Type B pancreatic cell (in vitro differentiated cells): ENCODE measurements at regions not wholly inside any gene's neighbourhood (a gene's known extent, or its start where the extent isn't known, plus 50 kb on each side); places are given as distances from the start of the nearest gene placed in this dataset.
"Not testable (repeated sequence)": the region's sequence is repeated elsewhere in the genome, so short reads cannot be mapped to it uniquely, and the experiment has no call there.

Experiments used
- DNase-seq: peaks from one replicate; pipeline ENCODE4 v3.0.0; 2021; ENCODE audit warnings: mixed read lengths; ENCODE audit not compliant: unreplicated experiment; ENCODE audit errors: extremely low spot score
- H3K27ac Mint-ChIP-seq: 2 replicates; pipeline ENCODE4 v1.8.0; 2021; ENCODE audit warnings: mild to moderate bottlenecking, mixed read lengths
- H3K27me3 Mint-ChIP-seq: 2 replicates; pipeline ENCODE4 v1.8.0; 2021; ENCODE audit warnings: mixed read lengths
- H3K36me3 Mint-ChIP-seq: 2 replicates; pipeline ENCODE4 v1.8.0; 2021; ENCODE audit warnings: mixed read lengths
- H3K4me1 Mint-ChIP-seq: one replicate; pipeline ENCODE4 v1.8.0; 2021; ENCODE audit warnings: mixed read lengths; ENCODE audit not compliant: unreplicated experiment
- H3K4me3 Mint-ChIP-seq: 2 replicates; pipeline ENCODE4 v1.8.0; 2021; ENCODE audit warnings: mild to moderate bottlenecking, mixed read lengths
- H3K9me3 Mint-ChIP-seq: 2 replicates; pipeline ENCODE4 v1.8.0; 2021; ENCODE audit warnings: mixed read lengths
- TF ChIP-seq, protein P1 (sequence below): fragments of 200-600 bp; sonication (generic); conservative IDR thresholded peaks from 2 replicates; pipeline ENCODE4 v1.5.0; 2021; ENCODE audit warnings: antibody characterized with exemption, mild to moderate bottlenecking

DNA sequence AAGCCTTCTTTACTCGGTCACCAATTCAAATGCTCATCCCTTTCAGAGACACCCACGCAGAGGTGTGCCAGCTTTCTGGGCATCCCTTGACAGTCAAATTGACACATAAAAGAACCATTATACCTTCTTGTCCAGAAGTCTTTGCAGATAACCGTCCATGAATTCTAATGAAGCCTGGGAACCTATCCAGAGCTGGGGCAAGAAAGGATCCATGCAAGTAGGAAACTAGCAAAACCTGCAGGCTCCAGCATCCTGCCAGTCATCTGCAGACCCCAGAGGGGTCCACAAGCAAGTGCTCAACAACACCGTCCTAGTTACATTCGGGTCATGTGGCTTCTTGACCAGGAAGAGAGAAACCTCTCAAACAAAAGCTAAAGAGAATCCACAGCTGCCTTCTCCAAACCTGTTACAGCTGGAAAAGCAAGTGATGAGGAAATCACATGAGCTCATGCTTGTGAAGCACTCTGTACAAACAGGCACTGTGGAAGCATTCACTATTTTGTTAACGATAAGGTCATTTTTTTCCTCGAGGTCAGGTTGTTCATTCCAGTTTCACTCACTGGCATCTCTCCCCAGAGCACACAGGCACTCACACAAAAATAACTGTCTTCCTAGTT is 80.2 kb upstream of the DMRT1 start:
- H3K4me3 Mint-ChIP-seq: no peak overlapping the region
- no peaks in the 10 kb centered on the region for H3K4me1 Mint-ChIP-seq
- H3K27me3 Mint-ChIP-seq: no peaks in the 10 kb centered on the region
- H3K9me3 Mint-ChIP-seq: peaks cover 6% of the 10 kb centered on the region
- DNase-seq: no peak
- TF ChIP-seq, protein P1, sequence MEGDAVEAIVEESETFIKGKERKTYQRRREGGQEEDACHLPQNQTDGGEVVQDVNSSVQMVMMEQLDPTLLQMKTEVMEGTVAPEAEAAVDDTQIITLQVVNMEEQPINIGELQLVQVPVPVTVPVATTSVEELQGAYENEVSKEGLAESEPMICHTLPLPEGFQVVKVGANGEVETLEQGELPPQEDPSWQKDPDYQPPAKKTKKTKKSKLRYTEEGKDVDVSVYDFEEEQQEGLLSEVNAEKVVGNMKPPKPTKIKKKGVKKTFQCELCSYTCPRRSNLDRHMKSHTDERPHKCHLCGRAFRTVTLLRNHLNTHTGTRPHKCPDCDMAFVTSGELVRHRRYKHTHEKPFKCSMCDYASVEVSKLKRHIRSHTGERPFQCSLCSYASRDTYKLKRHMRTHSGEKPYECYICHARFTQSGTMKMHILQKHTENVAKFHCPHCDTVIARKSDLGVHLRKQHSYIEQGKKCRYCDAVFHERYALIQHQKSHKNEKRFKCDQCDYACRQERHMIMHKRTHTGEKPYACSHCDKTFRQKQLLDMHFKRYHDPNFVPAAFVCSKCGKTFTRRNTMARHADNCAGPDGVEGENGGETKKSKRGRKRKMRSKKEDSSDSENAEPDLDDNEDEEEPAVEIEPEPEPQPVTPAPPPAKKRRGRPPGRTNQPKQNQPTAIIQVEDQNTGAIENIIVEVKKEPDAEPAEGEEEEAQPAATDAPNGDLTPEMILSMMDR: no peak
- H3K36me3 Mint-ChIP-seq: no peaks in the 10 kb centered on the region
- no peak overlapping the region for H3K27ac Mint-ChIP-seq

DNA sequence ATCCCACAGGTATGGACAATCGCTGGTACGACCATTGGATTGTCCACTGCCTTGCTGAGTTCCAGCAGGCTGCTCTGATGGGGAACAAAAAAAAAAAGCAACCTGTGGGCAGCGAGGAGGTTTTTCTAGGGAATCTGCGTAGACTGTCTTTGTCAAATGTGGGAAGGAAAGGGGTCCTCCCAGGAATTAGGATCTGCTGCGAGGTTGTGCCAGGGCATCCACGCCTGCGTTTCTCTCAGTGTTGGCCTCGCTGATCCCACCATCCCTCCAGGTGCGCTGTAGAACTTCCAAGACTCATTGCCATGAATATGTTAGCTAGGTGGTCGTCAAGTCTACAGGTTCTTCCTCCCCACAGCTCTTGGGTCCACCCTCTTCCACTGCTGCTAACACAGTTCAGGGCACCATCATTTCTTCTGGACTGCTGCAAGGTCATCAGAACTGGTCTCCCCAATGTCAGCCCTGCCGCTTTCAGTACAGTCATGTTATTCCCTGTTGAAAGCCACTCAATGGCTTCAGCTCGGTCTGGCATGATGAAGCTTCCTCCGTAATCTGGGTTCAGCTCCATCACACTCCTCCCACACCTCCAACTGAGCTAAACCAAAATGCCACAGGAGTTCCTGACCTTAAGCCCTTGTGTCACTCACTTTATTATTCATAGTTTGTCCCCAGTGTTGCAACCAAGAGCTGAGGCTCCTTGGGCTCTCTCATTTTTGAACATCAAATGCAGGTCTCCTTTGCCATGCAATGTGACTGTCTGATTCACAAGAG is 79.5 kb upstream of the DMRT1 start:
- H3K27ac Mint-ChIP-seq: no peak overlapping the region
- no peaks in the 10 kb centered on the region for H3K36me3 Mint-ChIP-seq
- H3K9me3 Mint-ChIP-seq: peaks cover 6% of the 10 kb centered on the region
- no peak overlapping the region for H3K4me3 Mint-ChIP-seq
- DNase-seq: no peak
- H3K27me3 Mint-ChIP-seq: no peaks in the 10 kb centered on the region
- TF ChIP-seq, protein P1: no peak
- H3K4me1 Mint-ChIP-seq: no peaks in the 10 kb centered on the region

DNA sequence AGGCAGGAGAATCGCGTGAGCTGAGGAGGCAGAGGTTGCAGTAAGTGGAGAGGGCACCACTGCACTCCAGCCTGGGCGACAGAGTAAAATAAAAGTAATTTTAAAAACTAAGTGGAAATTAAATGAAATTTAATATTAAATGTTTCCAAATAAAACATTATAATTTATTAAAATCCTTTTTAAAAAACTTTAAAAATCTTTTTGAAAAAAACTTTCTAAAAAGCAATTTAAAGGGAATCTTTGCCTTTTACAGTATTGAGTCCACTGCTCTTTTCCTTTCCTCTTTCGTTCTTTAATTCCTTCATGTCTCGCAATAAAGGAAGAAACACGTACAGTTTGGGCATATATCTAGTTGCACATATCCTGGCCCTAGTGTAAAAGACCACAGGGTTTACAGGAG is 77.8 kb upstream of the DMRT1 start:
- no peak for DNase-seq
- peaks cover 4% of the 10 kb centered on the region for H3K36me3 Mint-ChIP-seq
- H3K4me3 Mint-ChIP-seq: peak overlapping the region; percentile 44
- no peaks in the 10 kb centered on the region for H3K4me1 Mint-ChIP-seq
- no peaks in the 10 kb centered on the region for H3K27me3 Mint-ChIP-seq
- TF ChIP-seq, protein P1: no peak
- H3K9me3 Mint-ChIP-seq: peaks cover 13% of the 10 kb centered on the region
- peak overlapping the region; percentile 46 for H3K27ac Mint-ChIP-seq

- peaks cover 14% of the 10 kb centered on the region for H3K9me3 Mint-ChIP-seq
- TF ChIP-seq, protein P1: peak; percentile 79
- peak overlapping the region; percentile 46 for H3K27ac Mint-ChIP-seq
- peak overlapping the region; percentile 44 for H3K4me3 Mint-ChIP-seq
- H3K36me3 Mint-ChIP-seq: peaks cover 4% of the 10 kb centered on the region
- H3K27me3 Mint-ChIP-seq: no peaks in the 10 kb centered on the region
- no peaks in the 10 kb centered on the region for H3K4me1 Mint-ChIP-seq
- DNase-seq: no peak
Measured at GRCh38 chr9:764105-764524, 77.4 kb upstream of the DMRT1 start.

GRCh38 chr9:764986-765385 is 76.5 kb upstream of the DMRT1 start:
- H3K4me1 Mint-ChIP-seq: no peaks in the 10 kb centered on the region
- H3K36me3 Mint-ChIP-seq: peaks cover 4% of the 10 kb centered on the region
- TF ChIP-seq, protein P1: no peak
- H3K4me3 Mint-ChIP-seq: no peak overlapping the region
- peak overlapping the region; percentile 22 for H3K27ac Mint-ChIP-seq
- DNase-seq: no peak
- H3K9me3 Mint-ChIP-seq: peaks cover 21% of the 10 kb centered on the region
- H3K27me3 Mint-ChIP-seq: no peaks in the 10 kb centered on the region

GRCh38 chr9:767061-767561 is 74.4 kb upstream of the DMRT1 start:
- H3K36me3 Mint-ChIP-seq, H3K4me3 Mint-ChIP-seq, H3K27me3 Mint-ChIP-seq, DNase-seq, H3K4me1 Mint-ChIP-seq, H3K27ac Mint-ChIP-seq: not testable (repeated sequence)
- peaks cover 21% of the 10 kb centered on the region for H3K9me3 Mint-ChIP-seq
